NCI-H524 treated with DMSO at 0.1 percent for 48 hours (cell line): ENCODE measurements at regions not wholly inside any gene's neighbourhood (a gene's known extent, or its start where the extent isn't known, plus 50 kb on each side); places are given as distances from the start of the nearest gene placed in this dataset.
"Not testable (repeated sequence)": the region's sequence is repeated elsewhere in the genome, so short reads cannot be mapped to it uniquely, and the experiment has no call there.

Source experiments
- DNase-seq: peaks from one replicate; lab custom pipeline; 2025; lab: John Stamatoyannopoulos, UW

- not testable (repeated sequence) for DNase-seq
Observed at GRCh38 chr19:28057026-28057425, 1155.9 kb downstream of the UQCRFS1 start.

DNA sequence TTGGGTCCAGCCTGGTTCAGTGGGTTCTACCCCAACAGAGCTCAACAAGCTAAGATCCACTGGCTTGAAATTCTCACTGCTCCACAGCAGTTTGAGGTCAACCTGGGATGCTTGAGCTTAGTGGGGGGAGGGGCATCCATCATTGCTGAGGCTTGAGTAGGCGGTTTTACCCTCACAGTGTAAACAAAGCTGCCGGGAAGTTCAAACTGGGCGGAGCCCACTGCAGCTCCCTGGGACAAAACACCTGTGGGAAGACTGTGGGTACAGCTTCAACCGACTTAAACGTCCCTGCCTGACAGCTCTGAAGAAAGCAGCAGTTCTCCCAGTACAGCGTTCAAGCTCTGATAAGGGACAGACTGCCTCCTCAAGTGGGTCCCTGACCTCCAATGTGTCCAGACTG is 1161.9 kb downstream of the UQCRFS1 start:
- DNase-seq = no peak

GRCh38 chr19:28049875-28050274 is 1163.1 kb downstream of the UQCRFS1 start:
- no peak for DNase-seq

- DNase-seq = no peak
Observed at GRCh38 chr19:28046932-28047331, 1166.0 kb downstream of the UQCRFS1 start.

DNA sequence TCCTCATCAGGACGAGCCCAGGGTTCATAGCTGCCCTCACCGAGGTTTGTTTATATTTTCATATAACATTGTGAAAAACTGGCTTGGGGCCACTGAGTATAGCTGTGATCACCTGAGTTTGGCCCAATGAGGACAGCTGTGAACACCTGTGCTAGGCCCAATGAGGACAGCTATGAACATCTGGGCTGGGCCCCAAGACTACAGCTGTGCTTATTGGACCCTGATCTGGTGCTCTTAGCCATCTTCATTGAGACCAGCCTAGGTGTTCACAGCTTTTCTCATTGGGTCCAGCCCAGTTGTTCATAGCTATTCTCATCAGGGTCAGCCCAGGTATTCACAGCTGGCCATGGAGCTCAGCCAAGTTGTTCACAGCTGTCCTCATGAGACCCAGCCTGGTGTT is 1167.3 kb downstream of the UQCRFS1 start:
- no peak for DNase-seq

DNA sequence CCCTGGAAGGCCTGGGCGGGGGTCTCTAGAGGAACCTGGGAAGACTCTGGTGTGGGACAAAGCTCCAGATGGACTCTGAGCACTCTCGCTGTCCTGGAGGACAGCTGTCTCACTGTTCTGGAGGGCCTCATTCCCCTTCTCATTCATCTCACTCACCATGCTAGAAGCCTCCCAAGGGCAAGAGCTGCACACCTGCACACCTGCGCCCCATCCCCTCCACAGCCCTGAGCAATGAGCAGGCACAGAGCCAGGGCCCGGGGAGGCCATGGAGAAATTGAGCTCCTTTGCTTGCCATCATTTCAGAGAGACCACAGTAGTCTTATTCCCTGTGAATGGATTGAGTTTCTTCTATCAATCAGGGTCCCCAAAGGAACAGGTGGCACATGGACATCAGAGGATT is 1168.5 kb downstream of the UQCRFS1 start:
- no peak for DNase-seq

GRCh38 chr19:28042516-28042915 is 1170.4 kb downstream of the UQCRFS1 start:
- DNase-seq = no peak

- no peak for DNase-seq
Observed at GRCh38 chr19:28039677-28040381, 1173.1 kb downstream of the UQCRFS1 start.

GRCh38 chr19:28037186-28037585 is 1175.8 kb downstream of the UQCRFS1 start:
- no peak for DNase-seq

DNA sequence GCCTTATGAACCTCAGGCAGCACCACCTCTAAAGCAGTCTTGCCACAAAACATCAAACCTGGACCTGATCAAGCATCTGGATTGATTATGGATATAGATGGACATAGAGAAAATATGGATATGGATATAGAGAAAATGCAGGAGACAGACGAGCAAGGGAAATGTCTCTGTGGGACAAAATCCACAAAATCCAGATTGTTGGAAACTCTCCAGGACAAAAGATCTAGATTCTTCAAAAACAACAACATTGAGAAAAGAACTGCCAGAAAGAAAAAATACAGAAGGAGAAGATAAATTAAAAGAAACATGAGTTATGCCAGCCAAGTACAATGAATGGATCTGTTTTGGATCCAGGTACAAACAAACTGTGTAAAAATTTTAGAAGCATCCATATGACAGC is 1176.5 kb downstream of the UQCRFS1 start:
- no peak for DNase-seq

GRCh38 chr19:28034936-28035335 is 1178.0 kb downstream of the UQCRFS1 start:
- DNase-seq = no peak

DNA sequence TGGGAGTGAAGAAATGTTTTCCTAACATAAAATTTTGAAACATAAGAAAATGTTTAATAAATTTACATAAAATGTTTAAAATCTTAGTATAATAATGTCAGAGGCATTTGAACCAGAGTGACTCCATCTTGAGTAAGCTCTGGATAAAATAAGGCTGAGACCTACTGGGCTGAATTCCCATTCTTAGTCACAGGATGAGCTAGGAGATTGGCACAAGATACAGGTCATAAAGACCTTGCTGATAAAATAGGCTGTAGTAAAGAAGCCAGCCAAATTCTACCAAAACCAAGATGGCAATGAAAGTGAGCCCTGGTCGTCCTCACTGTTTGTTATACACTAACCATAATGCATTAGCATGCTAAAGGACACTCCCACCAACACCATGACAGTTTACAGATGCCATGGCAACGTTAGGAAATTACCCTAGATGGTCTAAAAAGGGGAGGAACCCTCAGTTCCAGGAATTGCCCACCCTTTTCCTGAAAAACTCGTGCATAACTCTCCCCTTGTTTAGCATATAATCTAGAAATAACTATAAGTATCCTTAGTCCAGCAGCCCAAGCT is 1184.0 kb downstream of the UQCRFS1 start:
- no peak for DNase-seq

- DNase-seq = no peak
Observed at GRCh38 chr19:28027116-28027515, 1185.8 kb downstream of the UQCRFS1 start.

- no peak for DNase-seq
Observed at GRCh38 chr19:28026636-28027035, 1186.3 kb downstream of the UQCRFS1 start.

DNA sequence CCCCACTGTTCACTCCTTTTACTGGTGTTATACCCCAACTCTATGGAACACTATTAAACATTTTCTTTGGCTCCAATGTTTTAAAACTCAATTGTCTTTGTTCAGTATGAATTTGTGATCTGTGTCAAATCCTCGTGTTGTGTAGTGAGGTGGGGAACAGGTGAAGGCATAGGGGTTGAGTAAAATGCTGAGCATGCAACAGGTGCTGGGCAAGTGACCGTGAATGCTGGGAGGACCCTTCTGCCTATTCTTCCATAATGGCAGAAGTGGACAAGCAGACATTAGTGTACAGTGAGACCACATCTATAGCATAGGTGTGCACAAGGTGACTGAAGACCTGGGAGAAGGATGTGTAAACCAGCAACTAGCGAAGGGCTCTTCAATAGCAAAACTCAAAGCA is 1188.0 kb downstream of the UQCRFS1 start:
- DNase-seq = no peak

DNA sequence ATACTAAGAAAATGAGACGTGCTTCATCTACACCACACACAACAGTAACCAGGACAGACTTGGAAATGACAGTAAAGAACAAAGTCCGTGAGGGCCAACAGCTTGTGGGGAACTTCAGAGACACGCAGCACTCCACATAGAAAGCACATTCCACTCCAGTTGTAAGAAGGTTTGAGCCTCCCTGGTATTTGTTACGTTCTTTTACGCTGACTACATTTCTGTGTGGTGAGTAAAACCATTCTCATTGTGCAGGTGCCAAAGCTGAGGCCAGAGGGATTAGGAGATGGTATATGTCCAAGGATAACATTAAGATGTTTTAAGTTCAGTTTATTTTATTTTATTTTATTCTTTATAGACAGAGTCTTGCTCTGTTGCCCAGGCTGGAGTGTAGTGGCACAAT is 1189.9 kb downstream of the UQCRFS1 start:
- DNase-seq = no peak

DNA sequence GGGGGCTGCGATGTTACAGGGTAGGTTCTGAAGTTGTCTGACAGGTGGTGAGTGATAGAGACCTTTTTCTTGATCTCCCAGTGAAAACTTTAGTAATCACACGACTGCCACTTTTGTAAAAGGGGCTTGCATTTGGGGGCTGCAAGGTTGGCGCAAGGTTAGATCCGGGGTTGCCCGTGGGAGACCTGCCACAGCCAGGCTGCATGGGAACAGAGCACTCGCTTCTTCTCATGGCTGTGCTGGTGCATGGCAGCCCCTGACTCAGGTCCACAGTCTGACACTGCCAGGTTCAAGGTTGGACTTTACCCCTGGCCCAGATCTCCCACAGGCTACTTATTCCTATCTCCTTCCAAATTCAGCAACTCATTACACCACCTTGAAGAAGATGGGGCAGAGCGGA is 1190.4 kb downstream of the UQCRFS1 start:
- DNase-seq = no peak

GRCh38 chr19:28021259-28022185 is 1191.4 kb downstream of the UQCRFS1 start:
- DNase-seq = no peak

GRCh38 chr19:28020619-28021258 is 1192.2 kb downstream of the UQCRFS1 start:
- DNase-seq = no peak

- no peak for DNase-seq
Observed at GRCh38 chr19:28019901-28020300, 1193.0 kb downstream of the UQCRFS1 start.

DNA sequence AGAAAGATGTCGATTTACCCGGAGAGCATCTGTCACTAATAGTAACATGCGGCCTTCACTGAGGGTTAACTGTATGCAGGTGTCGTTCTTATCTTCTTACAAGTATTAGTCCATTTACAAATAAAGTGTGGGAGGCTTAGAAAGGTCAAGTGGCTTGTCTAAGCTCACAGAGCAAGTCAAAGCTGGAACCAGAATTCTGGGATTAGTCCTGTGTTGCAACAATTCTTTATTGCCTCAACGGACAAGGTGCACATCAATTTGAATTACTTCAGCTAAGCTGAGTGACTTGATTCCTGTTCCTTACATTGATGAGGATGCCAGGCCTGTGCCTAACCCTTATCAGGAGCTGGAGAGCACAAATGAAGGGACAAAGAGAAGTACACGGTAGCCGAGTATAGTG is 1193.6 kb downstream of the UQCRFS1 start:
- DNase-seq = no peak

DNA sequence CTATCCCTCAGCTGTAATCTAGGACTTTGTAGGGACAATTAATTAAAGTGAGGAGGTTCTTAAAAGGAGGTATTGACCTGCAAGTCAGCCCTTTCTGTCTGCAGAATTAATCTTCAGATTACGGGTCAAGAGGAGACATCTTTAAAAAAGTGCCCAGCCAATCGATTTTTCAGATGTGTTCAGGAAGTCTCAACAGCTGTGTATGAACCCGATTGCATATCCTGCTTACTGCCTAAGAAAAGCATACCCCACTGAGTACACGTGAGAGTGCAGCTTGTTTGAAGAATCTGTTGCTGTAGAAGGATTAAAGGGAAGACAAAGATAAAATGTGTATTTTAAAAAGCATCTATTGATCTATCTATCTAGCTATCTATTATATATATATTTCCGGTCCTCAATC is 1194.5 kb downstream of the UQCRFS1 start:
- no peak for DNase-seq
